H1 (cell line): ENCODE measurements at regions not wholly inside any gene's neighbourhood (a gene's known extent, or its start where the extent isn't known, plus 50 kb on each side); places are given as distances from the start of the nearest gene placed in this dataset.

Experiments used
- EP300 ChIP-seq, 2 experiments: IDR thresholded peaks; 1 replicate in 1 of 2; 2 replicates in 1 of 2; pipeline ENCODE4 v1.6.1; 2011 to 2012; ENCODE audit warnings: low read depth in 2 of 2, low read length in 2 of 2, mild to moderate bottlenecking in 2 of 2, borderline replicate concordance in 1 of 2, inconsistent platforms in 1 of 2, moderate library complexity in 1 of 2
- PHF8 ChIP-seq: fragments of 200-600 bp; sonication (generic); conservative IDR thresholded peaks from 2 replicates; pipeline ENCODE4 v1.7.1; 2012; ENCODE audit warnings: low read depth, mild to moderate bottlenecking, inconsistent platforms, low read length, moderate library complexity

DNA sequence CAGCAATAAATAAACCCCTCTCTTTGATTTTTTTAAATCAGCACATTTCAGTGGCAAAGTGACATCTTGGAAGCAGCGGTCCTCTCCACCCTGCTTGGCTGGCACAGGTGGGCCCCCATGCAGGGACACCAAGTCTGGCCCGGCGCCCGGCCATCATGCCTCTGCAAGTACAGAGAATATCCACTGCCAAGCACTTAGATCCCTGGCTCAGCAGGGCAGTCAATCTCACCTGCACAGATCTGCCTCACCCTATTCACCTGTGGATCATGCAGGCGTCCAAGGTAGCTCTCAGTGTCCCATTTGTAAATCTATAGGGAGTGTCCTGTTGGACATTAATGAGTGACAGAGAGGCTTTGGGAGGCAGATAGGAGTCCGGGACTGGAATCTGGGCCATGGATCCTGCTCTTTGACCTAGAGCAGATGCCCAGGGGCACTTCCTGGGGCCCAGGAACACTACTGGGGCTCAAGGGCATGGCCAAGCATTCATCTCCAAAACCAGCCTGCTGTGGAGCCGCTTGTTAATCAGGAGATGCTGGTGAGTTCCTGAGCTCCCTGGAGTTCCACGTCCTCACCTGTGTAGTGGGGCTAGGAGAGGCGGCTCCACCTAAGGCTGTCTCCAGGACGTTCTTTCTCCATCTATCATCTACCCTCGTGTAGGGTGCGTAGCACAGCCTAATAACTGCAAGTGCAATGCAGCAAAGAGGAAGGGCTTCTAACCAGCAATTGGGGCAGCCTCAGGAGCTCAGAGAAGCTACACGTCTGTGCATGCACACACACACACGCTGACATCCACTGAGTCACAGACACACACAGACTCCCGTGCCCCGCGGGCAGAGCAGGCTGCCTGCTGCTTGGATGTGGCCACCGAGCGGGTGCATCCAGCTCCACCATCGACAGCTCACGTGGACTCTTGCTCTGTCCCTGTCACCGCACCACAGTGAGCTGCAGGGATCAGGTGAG, 123.6 kb downstream of the OAT start (continued):
- TF ChIP-seq EP300 (IDR thresholded peaks at IDR 0.05; ENCODE audit: borderline replicate concordance in 1 of 2, low read depth in 2 of 2, low read length in 2 of 2) (no peak), PHF8 (no peak)
- TF ChIP-seq, all 59 proteins: peak for 0
